GM20000 (cell line): ENCODE measurements at regions not wholly inside any gene's neighbourhood (a gene's known extent, or its start where the extent isn't known, plus 50 kb on each side); places are given as distances from the start of the nearest gene placed in this dataset.
"Not testable (repeated sequence)": the region's sequence is repeated elsewhere in the genome, so short reads cannot be mapped to it uniquely, and the experiment has no call there.

ENCODE experiments used
- DNase-seq: peaks from one replicate; pipeline ENCODE4 v3.0.0; 2012; ENCODE audit warnings: low spot score
- TF ChIP-seq, protein P1 (sequence below): IDR thresholded peaks from 2 replicates; pipeline ENCODE4 v1.5.1; 2012; ENCODE audit warnings: mild to moderate bottlenecking, control low read depth; ENCODE audit errors: extremely low read depth, missing control alignments

- TF ChIP-seq, protein P1, sequence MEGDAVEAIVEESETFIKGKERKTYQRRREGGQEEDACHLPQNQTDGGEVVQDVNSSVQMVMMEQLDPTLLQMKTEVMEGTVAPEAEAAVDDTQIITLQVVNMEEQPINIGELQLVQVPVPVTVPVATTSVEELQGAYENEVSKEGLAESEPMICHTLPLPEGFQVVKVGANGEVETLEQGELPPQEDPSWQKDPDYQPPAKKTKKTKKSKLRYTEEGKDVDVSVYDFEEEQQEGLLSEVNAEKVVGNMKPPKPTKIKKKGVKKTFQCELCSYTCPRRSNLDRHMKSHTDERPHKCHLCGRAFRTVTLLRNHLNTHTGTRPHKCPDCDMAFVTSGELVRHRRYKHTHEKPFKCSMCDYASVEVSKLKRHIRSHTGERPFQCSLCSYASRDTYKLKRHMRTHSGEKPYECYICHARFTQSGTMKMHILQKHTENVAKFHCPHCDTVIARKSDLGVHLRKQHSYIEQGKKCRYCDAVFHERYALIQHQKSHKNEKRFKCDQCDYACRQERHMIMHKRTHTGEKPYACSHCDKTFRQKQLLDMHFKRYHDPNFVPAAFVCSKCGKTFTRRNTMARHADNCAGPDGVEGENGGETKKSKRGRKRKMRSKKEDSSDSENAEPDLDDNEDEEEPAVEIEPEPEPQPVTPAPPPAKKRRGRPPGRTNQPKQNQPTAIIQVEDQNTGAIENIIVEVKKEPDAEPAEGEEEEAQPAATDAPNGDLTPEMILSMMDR = no peak
- no peak for DNase-seq
Measured at GRCh38 chr4:12399781-12400180, 971.1 kb upstream of the HS3ST1 start.

DNA sequence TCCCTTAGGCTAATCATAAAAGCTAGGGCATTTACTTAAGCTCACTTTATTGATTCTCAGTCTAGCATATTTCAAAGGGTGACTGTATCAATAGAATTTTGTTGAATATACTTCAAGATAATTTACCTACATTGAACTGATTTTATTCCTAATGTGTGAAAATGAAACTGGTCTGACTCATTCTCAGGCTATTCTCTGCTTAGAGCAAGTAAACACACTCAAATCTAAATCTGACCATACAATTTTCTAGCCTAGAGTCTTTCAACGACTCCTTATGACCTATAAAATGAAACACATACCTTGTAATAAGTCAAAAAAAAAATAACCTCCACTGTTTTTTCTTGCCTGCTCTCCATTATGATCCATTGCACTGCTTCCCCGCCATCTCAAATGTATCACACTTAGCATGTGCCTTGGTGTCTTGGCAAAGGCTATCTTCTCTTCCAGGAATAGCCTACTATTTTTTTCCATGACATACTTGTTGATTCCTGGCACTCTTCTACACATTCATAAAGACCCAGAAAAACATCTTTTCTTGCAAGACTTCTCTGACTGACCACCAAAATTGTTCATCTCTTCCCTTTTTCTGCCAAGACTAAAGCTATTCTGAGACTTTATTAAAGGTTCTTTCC, 965.1 kb upstream of the HS3ST1 start:
- TF ChIP-seq, protein P1 = no peak
- no peak for DNase-seq

GRCh38 chr4:12389604-12390003, 960.9 kb upstream of the HS3ST1 start:
- TF ChIP-seq, protein P1 = no peak
- DNase-seq = no peak

DNA sequence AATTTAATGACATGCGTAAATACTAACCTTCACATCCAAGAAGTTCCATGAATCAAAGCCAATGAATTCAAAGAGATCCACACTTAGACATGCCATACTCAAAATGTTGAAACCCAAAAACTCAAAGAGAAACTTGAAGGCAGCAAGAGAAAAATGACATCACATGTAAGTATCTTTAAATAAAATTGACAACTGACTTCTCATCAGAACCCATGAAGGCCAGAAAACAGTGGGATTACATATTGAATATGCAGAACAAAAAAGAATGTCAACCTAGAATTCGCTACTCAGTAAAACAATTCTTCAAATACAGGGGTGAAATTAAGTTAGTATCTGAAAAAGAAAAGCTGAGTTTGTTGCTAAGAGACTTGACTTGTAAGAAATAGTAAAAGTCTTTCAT, 953.9 kb upstream of the HS3ST1 start:
- DNase-seq = no peak
- TF ChIP-seq, protein P1 = no peak

DNA sequence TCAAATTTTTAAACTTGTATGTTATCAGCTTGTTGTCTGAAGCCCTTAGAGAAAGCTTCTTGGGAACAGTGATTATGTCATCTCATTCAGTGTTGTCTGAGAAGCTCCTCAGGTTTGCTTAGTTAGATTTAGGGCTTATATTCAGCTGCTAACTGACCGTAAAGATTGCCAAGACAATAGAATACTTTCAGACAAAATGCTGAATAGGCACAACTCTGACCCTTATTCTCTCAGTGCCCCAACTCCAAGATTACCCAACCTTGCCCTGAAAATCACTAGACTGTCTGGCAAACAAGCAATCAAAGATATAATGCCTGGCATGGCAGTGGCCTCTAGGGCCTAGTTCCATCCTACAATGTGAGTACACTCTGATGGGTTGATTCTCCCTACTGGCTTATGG, 950.5 kb upstream of the HS3ST1 start:
- no peak for DNase-seq
- TF ChIP-seq, protein P1 = no peak

- no peak for DNase-seq
Measured at GRCh38 chr4:12375805-12376204, 947.1 kb upstream of the HS3ST1 start.

GRCh38 chr4:12365869-12366268, 937.2 kb upstream of the HS3ST1 start:
- DNase-seq = not testable (repeated sequence)

More at GRCh38 chr4:12375805-12376204, 947.1 kb upstream of the HS3ST1 start:
- TF ChIP-seq, protein P1 = no peak

DNA sequence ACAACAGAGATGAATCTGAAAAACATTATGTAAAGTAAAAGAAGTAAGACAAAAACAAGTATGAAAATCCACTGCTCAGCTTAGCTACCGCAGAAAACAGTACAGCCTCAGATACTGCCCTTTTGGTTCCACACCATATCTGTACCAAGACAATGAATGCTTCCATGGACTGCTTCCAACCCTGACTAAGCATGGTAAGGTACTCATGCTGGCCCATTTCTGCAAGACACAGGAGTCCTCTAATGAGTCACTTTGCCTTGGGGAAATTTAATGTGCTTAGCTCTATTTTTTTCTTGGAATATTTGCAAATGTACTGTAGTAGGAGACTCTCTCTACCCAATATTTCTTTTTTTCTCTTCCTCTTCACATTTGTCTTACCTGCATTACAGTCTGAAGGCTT, 931.7 kb upstream of the HS3ST1 start:
- TF ChIP-seq, protein P1 = no peak
- no peak for DNase-seq
